GM21447 (cell line): ENCODE measurements at regions not wholly inside any gene's neighbourhood (a gene's known extent, or its start where the extent isn't known, plus 50 kb on each side); places are given as distances from the start of the nearest gene placed in this dataset.
A peak's percentile ranks its signal among the peaks of the same experiment; 100 is the strongest.
"Not testable (repeated sequence)": the region's sequence is repeated elsewhere in the genome, so short reads cannot be mapped to it uniquely, and the experiment has no call there.

Experiments used
- ATAC-seq: cut with Tn5 transposase; IDR thresholded peaks from one replicate; pipeline ENCODE4 v1.9.1; 2021; ENCODE audit not compliant: unreplicated experiment

- no peak for ATAC-seq
These were observed 50.8 kb upstream of the MAX start for GRCh38 chr14:65153101-65153500.

- peak; percentile 50 for ATAC-seq
These were observed 54.5 kb upstream of the MAX start for GRCh38 chr14:65156568-65157366.

GRCh38 chr14:65159281-65160062, 57.2 kb upstream of the MAX start:
- peak; percentile 81 for ATAC-seq

- no peak for ATAC-seq
These were observed 57.8 kb upstream of the MAX start for GRCh38 chr14:65160091-65160490.

- ATAC-seq = no peak
These were observed 59.7 kb upstream of the MAX start for GRCh38 chr14:65162031-65162430.

- no peak for ATAC-seq
These were observed 61.9 kb upstream of the MAX start for GRCh38 chr14:65164068-65164824.

- no peak for ATAC-seq
These were observed 62.5 kb upstream of the MAX start for GRCh38 chr14:65164825-65165135.

- no peak for ATAC-seq
These were observed 64.8 kb upstream of the MAX start for GRCh38 chr14:65167072-65167645.

- ATAC-seq = no peak
These were observed 66.5 kb upstream of the MAX start for GRCh38 chr14:65168840-65169239.

GRCh38 chr14:65169351-65169750, 67.0 kb upstream of the MAX start:
- ATAC-seq = peak; percentile 78

GRCh38 chr14:65170318-65170717, 68.0 kb upstream of the MAX start:
- no peak for ATAC-seq

GRCh38 chr14:65170768-65171507, 68.6 kb upstream of the MAX start:
- peak; percentile 29 for ATAC-seq

GRCh38 chr14:65173973-65174693, 71.8 kb upstream of the MAX start:
- no peak for ATAC-seq

GRCh38 chr14:65174783-65175182, 72.5 kb upstream of the MAX start:
- no peak for ATAC-seq

GRCh38 chr14:65177551-65177950, 75.2 kb upstream of the MAX start:
- no peak for ATAC-seq

GRCh38 chr14:65179231-65179630, 76.9 kb upstream of the MAX start:
- not testable (repeated sequence) for ATAC-seq

GRCh38 chr14:65179918-65180724, 77.8 kb upstream of the MAX start:
- ATAC-seq = peak; percentile 92

- no peak for ATAC-seq
These were observed 78.4 kb upstream of the MAX start for GRCh38 chr14:65180725-65181025.

GRCh38 chr14:65184032-65184764, 81.9 kb upstream of the MAX start:
- ATAC-seq = no peak
